LNCaP clone FGC (cell line): ENCODE measurements at regions not wholly inside any gene's neighbourhood (a gene's known extent, or its start where the extent isn't known, plus 50 kb on each side); places are given as distances from the start of the nearest gene placed in this dataset.

Experiments
- DNase-seq: peaks from one replicate; pipeline ENCODE4 v3.0.0-alpha.2; 2011; ENCODE audit warnings: low read depth
- H3K4me3 ChIP-seq: 2 replicates; pipeline ENCODE4 v1.5.1; 2011; ENCODE audit warnings: mild to moderate bottlenecking, low read depth, low read length, control low read depth
- CTCF ChIP-seq: IDR thresholded peaks from 2 replicates; pipeline ENCODE4 v1.5.1; 2012; ENCODE audit warnings: mild to moderate bottlenecking; ENCODE audit not compliant: control insufficient read depth, insufficient read depth; ENCODE audit errors: extremely low read depth

DNA sequence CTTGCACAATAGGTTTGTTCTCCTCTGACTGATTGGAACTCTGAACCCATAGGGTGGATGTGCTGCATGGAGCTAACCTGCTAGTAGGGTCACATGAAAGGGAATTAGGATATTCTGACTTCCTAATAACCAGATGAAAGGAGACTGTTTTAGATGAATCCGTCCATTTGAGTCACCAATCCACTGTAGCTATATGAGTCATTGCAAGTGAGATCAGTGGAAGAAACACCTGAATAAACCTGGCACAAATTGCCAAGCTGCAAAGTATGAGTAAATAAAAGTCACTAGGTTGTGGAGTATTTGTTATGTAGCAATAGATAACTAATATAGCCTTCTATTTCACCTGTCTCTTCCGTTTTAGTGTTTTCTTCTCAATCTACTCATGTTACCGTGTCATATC, 584.4 kb downstream of the PDCD6IP start:
- no peak for TF ChIP-seq CTCF
- peak; percentile 78 for DNase-seq
- H3K4me3 ChIP-seq: no peak overlapping the region

DNA sequence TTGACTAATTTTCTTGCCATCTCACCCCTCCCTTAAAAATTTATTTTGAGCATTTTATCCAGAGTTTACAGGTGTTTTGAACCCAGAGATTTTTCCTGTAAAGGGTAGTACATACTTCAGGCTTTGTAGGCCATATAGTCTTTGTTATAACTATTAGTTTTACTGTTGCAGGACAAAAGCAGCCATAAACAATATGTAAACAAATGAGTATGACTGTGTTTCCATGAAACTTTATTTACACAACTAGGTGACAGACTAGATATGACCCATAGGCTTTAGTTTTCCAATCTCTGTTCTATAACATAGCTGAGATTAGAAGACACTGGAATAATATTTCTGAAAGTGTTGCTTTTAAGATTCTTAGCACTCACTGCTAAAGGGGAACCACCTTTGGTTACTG, 587.9 kb downstream of the PDCD6IP start:
- TF ChIP-seq CTCF: no peak
- H3K4me3 ChIP-seq: no peak overlapping the region
- peak; percentile 31 for DNase-seq

DNA sequence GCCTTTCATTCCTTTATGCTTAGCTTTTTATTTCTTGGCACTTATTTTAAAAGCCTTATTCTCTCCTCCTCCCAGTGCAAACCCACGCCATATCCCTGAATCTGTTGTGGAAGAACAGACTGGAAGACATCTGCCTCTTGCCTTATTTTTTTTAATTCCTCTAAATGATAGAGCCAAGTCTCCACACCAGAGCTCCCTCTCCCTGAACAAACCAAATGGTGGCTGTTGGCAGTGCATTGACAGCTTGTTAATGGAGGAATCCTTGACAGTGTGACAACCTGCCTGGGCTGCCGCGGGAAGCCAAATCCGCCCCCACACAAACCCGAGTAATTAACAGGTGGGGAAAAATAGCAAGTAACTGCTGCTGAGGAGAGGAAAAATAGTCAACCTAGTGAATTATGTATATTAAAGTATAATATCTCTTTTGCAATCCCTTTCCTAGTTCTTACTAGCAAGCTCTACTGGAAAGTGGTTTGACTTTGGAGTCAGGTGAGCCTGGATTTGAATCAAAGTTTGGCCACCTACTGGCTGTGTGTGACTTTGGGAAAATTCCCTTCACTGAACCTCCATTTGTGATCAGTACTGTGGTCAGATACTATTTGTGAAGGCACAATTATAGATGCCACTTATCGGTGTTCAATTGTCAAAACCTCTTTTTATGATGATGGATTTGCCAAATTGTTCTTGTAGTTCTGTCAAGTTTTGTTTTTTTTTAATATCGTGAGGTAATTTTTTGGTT, 589.6 kb downstream of the PDCD6IP start:
- H3K4me3 ChIP-seq: no peak overlapping the region
- peak; percentile 61 for TF ChIP-seq CTCF
- DNase-seq: peak; percentile 17

GRCh38 chr3:34388830-34389229, 590.4 kb downstream of the PDCD6IP start:
- DNase-seq: no peak
- TF ChIP-seq CTCF: no peak
- H3K4me3 ChIP-seq: no peak overlapping the region

DNA sequence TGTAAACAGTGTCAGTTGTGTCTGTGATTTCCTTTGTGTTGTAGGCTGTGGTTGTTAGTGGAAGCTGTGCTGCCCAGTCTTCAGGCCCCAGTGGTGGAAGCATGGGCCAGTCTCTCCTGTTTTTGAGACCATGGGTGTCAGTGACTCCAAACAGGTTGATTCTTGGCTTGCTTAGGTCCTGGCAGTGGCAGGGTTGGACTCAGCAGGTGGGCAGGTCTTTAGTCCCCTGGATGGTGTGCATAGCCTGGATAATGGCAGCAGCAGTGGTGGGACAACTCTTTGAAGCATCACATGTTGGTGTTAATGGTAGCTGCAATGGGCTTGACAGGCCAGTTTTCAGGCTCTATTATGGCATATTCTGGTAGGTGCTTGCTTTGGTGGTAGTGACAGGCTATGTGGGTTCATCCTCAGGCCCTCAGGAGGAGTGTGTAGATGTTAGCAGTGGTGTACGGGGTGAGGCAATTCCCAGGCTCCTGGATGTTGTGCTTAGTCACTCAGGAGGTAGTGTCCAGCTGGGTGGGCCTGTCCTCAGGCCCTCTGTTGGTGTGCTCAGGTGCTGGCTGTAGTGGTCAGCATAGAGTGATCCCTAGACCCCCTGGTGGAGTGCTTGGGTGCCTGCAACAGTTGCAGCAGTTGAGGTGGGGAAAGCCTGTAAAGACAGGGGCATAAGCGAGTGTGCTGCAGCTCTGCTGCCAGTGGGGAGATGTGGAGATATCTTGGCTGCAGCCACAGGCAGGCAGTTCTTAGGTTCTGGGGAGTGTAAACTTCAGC, 596.7 kb downstream of the PDCD6IP start:
- TF ChIP-seq CTCF: no peak
- DNase-seq: no peak
- no peak overlapping the region for H3K4me3 ChIP-seq

- no peak for DNase-seq
- TF ChIP-seq CTCF: no peak
- no peak overlapping the region for H3K4me3 ChIP-seq
Measured at GRCh38 chr3:34396288-34396687, 597.9 kb downstream of the PDCD6IP start.
